IMR-90 (cell line): ENCODE measurements at regions not wholly inside any gene's neighbourhood (a gene's known extent, or its start where the extent isn't known, plus 50 kb on each side); places are given as distances from the start of the nearest gene placed in this dataset.

Experiments used
- ATAC-seq: fragments of 200-7000 bp; cut with Tn5 transposase; 2 replicates; pipeline ENCODE4 v1.9.1; 2020; ENCODE audit warnings: low read depth, mild to moderate bottlenecking, moderate library complexity
- BruUV-seq: library from RNA; stranded (reverse); fragments of 400-500 nt; replicated peaks from 2 replicates; lab custom pipeline; 2021; lab: Mats Ljungman, UMichigan
- CTCF ChIA-PET: fragments of 300-600 bp; formaldehyde crosslinking; extraction: SDS; loops from one replicate; lab custom pipeline; 2021; ENCODE audit warnings: antibody characterized with exemption; lab: Yijun Ruan, JAX
- POLR2A ChIA-PET: fragments of 300-600 bp; sonication (Branson Sonifier 250); formaldehyde crosslinking; loops from one replicate; lab custom pipeline; 2022; ENCODE audit warnings: antibody characterized with exemption; ENCODE audit not compliant: unreplicated experiment; lab: Charles Lee
- DNase-seq: peaks from one replicate; pipeline ENCODE4 v3.0.0; 2013
- H2AFZ ChIP-seq: replicated peaks from 2 replicates; pipeline ENCODE3; 2013; ENCODE audit warnings: low read length, mild to moderate bottlenecking; ENCODE audit not compliant: poor library complexity
- H2AK5ac ChIP-seq: 2 replicates; pipeline ENCODE4 v1.6.1; 2013; ENCODE audit warnings: low read depth, low read length, inconsistent platforms
- H2AK9ac ChIP-seq: replicated peaks from 2 replicates; pipeline ENCODE3; 2013; ENCODE audit warnings: mild to moderate bottlenecking, low read depth, low read length, moderate library complexity; ENCODE audit not compliant: poor library complexity
- H2BK120ac ChIP-seq: 2 replicates; pipeline ENCODE4 v1.6.1; 2013; ENCODE audit warnings: low read depth, low read length, inconsistent platforms
- H2BK15ac ChIP-seq: 3 replicates; pipeline ENCODE4 v1.6.1; 2013; ENCODE audit warnings: low read depth, low read length, inconsistent platforms
- H2BK20ac ChIP-seq: 2 replicates; pipeline ENCODE4 v1.6.1; 2013; ENCODE audit warnings: low read depth, mild to moderate bottlenecking, inconsistent platforms, low read length, moderate library complexity
- H2BK5ac ChIP-seq: 2 replicates; pipeline ENCODE4 v1.6.1; 2013; ENCODE audit warnings: mild to moderate bottlenecking, low read depth, low read length, inconsistent platforms; ENCODE audit not compliant: poor library complexity, severe bottlenecking
- H3K14ac ChIP-seq: replicated peaks from 2 replicates; pipeline ENCODE4 v1.6.1; 2013; ENCODE audit warnings: low read depth, low read length, inconsistent platforms
- H3K18ac ChIP-seq: 2 replicates; pipeline ENCODE4 v1.6.1; 2013; ENCODE audit warnings: low read depth, low read length, control low read depth
- H3K23ac ChIP-seq: 2 replicates; pipeline ENCODE4 v1.6.1; 2013; ENCODE audit warnings: low read depth, low read length, inconsistent platforms
- H3K27ac ChIP-seq: 2 replicates; pipeline ENCODE4 v1.5.1; 2013; ENCODE audit warnings: mild to moderate bottlenecking, control low read depth, low read length; ENCODE audit not compliant: insufficient read depth
- H3K27me3 ChIP-seq: 2 replicates; pipeline ENCODE4 v1.6.1; 2013; ENCODE audit warnings: low read length; ENCODE audit not compliant: control insufficient read depth, insufficient read depth
- H3K36me3 ChIP-seq: 2 replicates; pipeline ENCODE4 v1.6.1; 2013; ENCODE audit warnings: low read length, mixed read lengths; ENCODE audit not compliant: control insufficient read depth, insufficient read depth
- H3K4ac ChIP-seq: 2 replicates; pipeline ENCODE4 v1.6.1; 2013; ENCODE audit warnings: low read depth, low read length, inconsistent platforms
- H3K4me1 ChIP-seq: 2 replicates; pipeline ENCODE4 v1.6.1; 2013; ENCODE audit warnings: low read length, mixed read lengths; ENCODE audit not compliant: control insufficient read depth, insufficient read depth
- H3K4me2 ChIP-seq: 2 replicates; pipeline ENCODE4 v1.6.1; 2013; ENCODE audit warnings: low read depth, mild to moderate bottlenecking, control low read depth, low read length, moderate library complexity
- H3K4me3 ChIP-seq: 2 replicates; pipeline ENCODE4 v1.5.1; 2013; ENCODE audit warnings: low read depth, mild to moderate bottlenecking, control low read depth, low read length, moderate library complexity; ENCODE audit not compliant: insufficient read depth
- H3K56ac ChIP-seq: 2 replicates; pipeline ENCODE4 v1.6.1; 2013; ENCODE audit warnings: low read length, inconsistent platforms; ENCODE audit not compliant: insufficient read depth; ENCODE audit errors: extremely low read depth
- H3K79me1 ChIP-seq, 2 experiments: 2 replicates each; pipeline ENCODE4 v1.6.1; 2013; ENCODE audit warnings: low read length in 2 of 2, inconsistent platforms in 1 of 2, low read depth in 1 of 2
- H3K9ac ChIP-seq: 2 replicates; pipeline ENCODE4 v1.6.1; 2013; ENCODE audit warnings: low read depth, low read length, control low read depth
- H3K9me1 ChIP-seq: 2 replicates; pipeline ENCODE4 v1.6.1; 2013; ENCODE audit warnings: low read length, inconsistent platforms; ENCODE audit not compliant: insufficient read depth
- H3K9me3 ChIP-seq: 2 replicates; pipeline ENCODE4 v1.6.1; 2013; ENCODE audit warnings: low read length; ENCODE audit not compliant: control insufficient read depth, insufficient read depth
- H4K20me1 ChIP-seq: 2 replicates; pipeline ENCODE4 v1.6.1; 2013; ENCODE audit warnings: low read length, inconsistent platforms; ENCODE audit not compliant: insufficient read depth
- H4K5ac ChIP-seq: 2 replicates; pipeline ENCODE4 v1.6.1; 2013; ENCODE audit warnings: mild to moderate bottlenecking, low read depth, low read length, control low read depth
- H4K8ac ChIP-seq, 2 experiments: 2 replicates each; pipeline ENCODE4 v1.6.1; 2013; ENCODE audit warnings: low read depth in 2 of 2, low read length in 2 of 2, control low read depth in 1 of 2, inconsistent platforms in 1 of 2
- H4K91ac ChIP-seq: 2 replicates; pipeline ENCODE4 v1.6.1; 2013; ENCODE audit warnings: low read depth, low read length, inconsistent platforms; ENCODE audit not compliant: insufficient read depth
- BHLHE40 ChIP-seq: fragments of 150-350 bp; IDR thresholded peaks from 2 replicates; pipeline ENCODE4 v1.6.1; 2016; ENCODE audit warnings: mild to moderate bottlenecking, low read depth, low read length
- CEBPB ChIP-seq: IDR thresholded peaks from 2 replicates; pipeline ENCODE4 v1.6.1; 2012; ENCODE audit warnings: low read depth, low read length, improper control_type of control experiment
- CHD1 ChIP-seq: IDR thresholded peaks from 2 replicates; pipeline ENCODE4 v1.6.1; 2012; ENCODE audit warnings: low read depth, low read length, improper control_type of control experiment
- CTCF ChIP-seq: conservative IDR thresholded peaks from 2 replicates; pipeline ENCODE4 v1.5.1; 2012; ENCODE audit warnings: mild to moderate bottlenecking, low read depth, low read length, improper control_type of control experiment
- ELK1 ChIP-seq: fragments of 150-350 bp; IDR thresholded peaks from 2 replicates; pipeline ENCODE4 v1.6.1; 2016; ENCODE audit warnings: low read depth, mild to moderate bottlenecking, low read length, moderate library complexity, borderline replicate concordance
- FOS ChIP-seq: fragments of 150-350 bp; IDR thresholded peaks from 2 replicates; pipeline ENCODE4 v1.6.1; 2016; ENCODE audit warnings: low read depth, low read length
- MAFK ChIP-seq: IDR thresholded peaks from 2 replicates; pipeline ENCODE4 v1.6.1; 2012; ENCODE audit warnings: low read depth, low read length, improper control_type of control experiment
- MAZ ChIP-seq: IDR thresholded peaks from 2 replicates; pipeline ENCODE4 v1.6.1; 2012; ENCODE audit warnings: low read depth, mild to moderate bottlenecking, low read length, improper control_type of control experiment, moderate library complexity, borderline replicate concordance
- NFE2L2 ChIP-seq: fragments of 150-350 bp; IDR thresholded peaks from 2 replicates; pipeline ENCODE4 v1.6.1; 2016; ENCODE audit warnings: low read depth, mild to moderate bottlenecking, low read length
- POLR2A ChIP-seq: IDR thresholded peaks from 2 replicates; pipeline ENCODE4 v1.6.1; 2012; ENCODE audit warnings: mild to moderate bottlenecking, low read depth, low read length
- RAD21 ChIP-seq: IDR thresholded peaks from 2 replicates; pipeline ENCODE4 v1.6.1; 2012; ENCODE audit warnings: low read length, improper control_type of control experiment
- RCOR1 ChIP-seq: IDR thresholded peaks from 2 replicates; pipeline ENCODE4 v1.6.1; 2012; ENCODE audit warnings: mild to moderate bottlenecking, low read length, improper control_type of control experiment; ENCODE audit not compliant: insufficient replicate concordance
- SMC3 ChIP-seq: fragments of 150-350 bp; IDR thresholded peaks from 2 replicates; pipeline ENCODE4 v1.6.1; 2016; ENCODE audit warnings: low read depth, mild to moderate bottlenecking, antibody characterized with exemption, low read length, moderate library complexity
- USF2 ChIP-seq: fragments of 150-350 bp; IDR thresholded peaks from 2 replicates; pipeline ENCODE4 v1.6.1; 2017; ENCODE audit warnings: mild to moderate bottlenecking, antibody characterized with exemption, low read length, low read depth
- WGBS, 2 experiments: methylation state at CpG; one replicate each; pipeline versions ENCODE4 v1.1.5 to v1.1.7; 2013; ENCODE audit warnings: missing lambda C conversion rate in 2 of 2; ENCODE audit not compliant: insufficient read length in 1 of 2; ENCODE audit errors: extremely low coverage in 2 of 2; 5-methylcytosine and 5-hydroxymethylcytosine counted together
- dilution Hi-C: fragments of 300-500 bp; cut with HindIII; formaldehyde crosslinking; loops from one replicate; pipeline ENCODE4 v1.14.3; 2018; ENCODE audit warnings: low sequenced_read_pairs; ENCODE audit not compliant: unreplicated experiment
- in situ Hi-C: fragments of 300-500 bp; cut with MboI; formaldehyde crosslinking; loops from 3 replicates; pipeline ENCODE4 v1.14.3; 2019; ENCODE audit warnings: low sequenced_read_pairs, inconsistent platforms, mixed read lengths
- intact Hi-C: fragments of 100-400 bp; cut with micrococcal nuclease; formaldehyde crosslinking; loops from 2 replicates; pipeline ENCODE4 v1.10.0; 2022

GRCh38 chr4:19520939-19521520, 730.7 kb upstream of the SLIT2 start:
- Histone ChIP-seq H2BK15ac (no peak overlapping the region), H4K20me1 (no peaks in the 10 kb centered on the region), H3K27ac (no peak overlapping the region), H2AK9ac (no peak overlapping the region), H4K91ac (no peak overlapping the region), H3K56ac (no peak overlapping the region), H3K4me1 (no peaks in the 10 kb centered on the region), H3K14ac (no peak overlapping the region), H2AFZ (no peak overlapping the region), H4K5ac (no peak overlapping the region), H3K36me3 (no peaks in the 10 kb centered on the region), H3K4me3 (no peak overlapping the region), H3K18ac (no peak overlapping the region), H3K9me1 (no peaks in the 10 kb centered on the region), H4K8ac (no peak overlapping the region), H2AK5ac (no peak overlapping the region), H3K79me1 (no peaks in the 10 kb centered on the region), H3K4me2 (no peak overlapping the region), H3K9me3 (no peaks in the 10 kb centered on the region), H3K4ac (no peak overlapping the region), H3K9ac (no peak overlapping the region), H3K23ac (no peak overlapping the region), H2BK5ac (no peak overlapping the region), H3K27me3 (no peaks in the 10 kb centered on the region), H2BK120ac (no peak overlapping the region), H2BK20ac (no peak overlapping the region)
- dilution Hi-C loops (no loop called here), intact Hi-C loops (no loop called here), in situ Hi-C loops (no loop called here)
- DNase-seq (no peak), ATAC-seq (no peak)
- BruUV-seq = no TSS peak
- ChIA-PET CTCF (interaction anchor here (0.6 kb wide), 1 partner anchor 10 kb away, joined by 3 read pairs; no protein-coding TSS in a partner anchor), POLR2A (no interaction called here)
- TF ChIP-seq CTCF (no peak), CEBPB (no peak), NFE2L2 (no peak), POLR2A (no peak), USF2 (no peak), SMC3 (no peak), ELK1 (no peak), BHLHE40 (no peak), MAZ (no peak), FOS (no peak), RCOR1 (no peak), CHD1 (no peak), MAFK (no peak), RAD21 (no peak)
- 90% methylated on average over 2 of the region's 7 CpGs; no CpG with 5 or more reads in 1 of the 2 experiments for WGBS, 2 experiments
